HG02938 (cell line): ENCODE measurements at regions not wholly inside any gene's neighbourhood (a gene's known extent, or its start where the extent isn't known, plus 50 kb on each side); places are given as distances from the start of the nearest gene placed in this dataset.
"Not testable (repeated sequence)": the region's sequence is repeated elsewhere in the genome, so short reads cannot be mapped to it uniquely, and the experiment has no call there.

ENCODE experiments used
- ATAC-seq: cut with Tn5 transposase; IDR thresholded peaks from one replicate; pipeline ENCODE4 v1.9.1; 2021; ENCODE audit warnings: mild to moderate bottlenecking, moderate library complexity; ENCODE audit not compliant: unreplicated experiment

GRCh38 chr20:57819691-57820380 is 110.0 kb upstream of the PMEPA1 start:
- no peak for ATAC-seq

GRCh38 chr20:57819291-57819690 is 109.5 kb upstream of the PMEPA1 start:
- no peak for ATAC-seq

GRCh38 chr20:57818418-57819181 is 108.8 kb upstream of the PMEPA1 start:
- no peak for ATAC-seq

- no peak for ATAC-seq
Measured at GRCh38 chr20:57815405-57815804, 105.6 kb upstream of the PMEPA1 start.

GRCh38 chr20:57814529-57814928 is 104.7 kb upstream of the PMEPA1 start:
- no peak for ATAC-seq

GRCh38 chr20:57813509-57814269 is 103.9 kb upstream of the PMEPA1 start:
- ATAC-seq = no peak

- ATAC-seq = not testable (repeated sequence)
Measured at GRCh38 chr20:57812632-57813031, 102.8 kb upstream of the PMEPA1 start.

- ATAC-seq = no peak
Measured at GRCh38 chr20:57811374-57812020, 101.7 kb upstream of the PMEPA1 start.

- no peak for ATAC-seq
Measured at GRCh38 chr20:57810511-57811373, 100.9 kb upstream of the PMEPA1 start.

- ATAC-seq = no peak
Measured at GRCh38 chr20:57809661-57810172, 99.9 kb upstream of the PMEPA1 start.

- no peak for ATAC-seq
Measured at GRCh38 chr20:57809149-57809548, 99.3 kb upstream of the PMEPA1 start.

- no peak for ATAC-seq
Measured at GRCh38 chr20:57808264-57809070, 98.7 kb upstream of the PMEPA1 start.

- ATAC-seq = no peak
Measured at GRCh38 chr20:57807401-57808263, 97.8 kb upstream of the PMEPA1 start.

GRCh38 chr20:57806975-57807374 is 97.2 kb upstream of the PMEPA1 start:
- no peak for ATAC-seq

GRCh38 chr20:57806476-57806875 is 96.7 kb upstream of the PMEPA1 start:
- no peak for ATAC-seq

- no peak for ATAC-seq
Measured at GRCh38 chr20:57805747-57806146, 95.9 kb upstream of the PMEPA1 start.

GRCh38 chr20:57804470-57805250 is 94.8 kb upstream of the PMEPA1 start:
- no peak for ATAC-seq
